Cardiac fibroblast (primary cell): ENCODE measurements at regions not wholly inside any gene's neighbourhood (a gene's known extent, or its start where the extent isn't known, plus 50 kb on each side); places are given as distances from the start of the nearest gene placed in this dataset.

Experiments used
- DNase-seq, 2 donors: peaks; one replicate each; pipeline versions ENCODE4 v3.0.0 to v3.0.0-alpha.2; 2010; ENCODE audit warnings: low read depth in 2 of 2
- H3K4me3 ChIP-seq, 2 donors: replicated peaks in 1 of 2; 1 replicate in 1 of 2; 2 replicates in 1 of 2; pipeline ENCODE4 v1.5.1; 2011; ENCODE audit warnings: low read depth in 2 of 2, low read length in 2 of 2, mild to moderate bottlenecking in 2 of 2, moderate library complexity in 1 of 2
- TF ChIP-seq, protein P1 (sequence below): IDR thresholded peaks from one replicate; pipeline ENCODE4 v1.5.1; 2011; ENCODE audit warnings: low read depth, mild to moderate bottlenecking, low read length, inconsistent platforms

DNA sequence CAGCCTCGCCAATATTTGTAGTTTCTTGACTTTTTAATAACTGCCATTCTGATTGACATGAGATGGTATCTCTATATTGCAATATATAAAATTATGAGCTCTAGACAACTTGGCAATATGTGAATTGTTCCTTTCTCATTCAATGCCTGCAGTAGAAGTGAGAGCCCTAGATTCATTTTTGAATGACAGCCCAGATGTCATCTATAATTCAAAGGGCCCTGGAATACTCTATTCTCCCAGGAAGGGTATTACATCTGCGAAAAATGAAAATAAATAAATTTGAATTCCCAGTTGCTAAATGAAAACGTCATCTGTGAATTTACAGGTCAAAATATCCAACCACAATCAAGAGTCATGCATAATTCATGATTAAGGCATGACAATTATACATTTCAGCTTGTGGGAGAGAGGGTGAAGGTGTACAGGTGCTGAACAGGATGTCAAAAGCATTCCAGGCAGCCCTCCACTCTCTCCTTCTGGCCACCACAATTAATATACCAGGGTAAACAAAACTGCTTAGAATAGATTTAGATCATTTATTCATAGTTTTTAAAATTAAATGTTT, 1147.3 kb downstream of the XPNPEP1 start:
- no peak overlapping the region for H3K4me3 ChIP-seq
- TF ChIP-seq, protein P1, sequence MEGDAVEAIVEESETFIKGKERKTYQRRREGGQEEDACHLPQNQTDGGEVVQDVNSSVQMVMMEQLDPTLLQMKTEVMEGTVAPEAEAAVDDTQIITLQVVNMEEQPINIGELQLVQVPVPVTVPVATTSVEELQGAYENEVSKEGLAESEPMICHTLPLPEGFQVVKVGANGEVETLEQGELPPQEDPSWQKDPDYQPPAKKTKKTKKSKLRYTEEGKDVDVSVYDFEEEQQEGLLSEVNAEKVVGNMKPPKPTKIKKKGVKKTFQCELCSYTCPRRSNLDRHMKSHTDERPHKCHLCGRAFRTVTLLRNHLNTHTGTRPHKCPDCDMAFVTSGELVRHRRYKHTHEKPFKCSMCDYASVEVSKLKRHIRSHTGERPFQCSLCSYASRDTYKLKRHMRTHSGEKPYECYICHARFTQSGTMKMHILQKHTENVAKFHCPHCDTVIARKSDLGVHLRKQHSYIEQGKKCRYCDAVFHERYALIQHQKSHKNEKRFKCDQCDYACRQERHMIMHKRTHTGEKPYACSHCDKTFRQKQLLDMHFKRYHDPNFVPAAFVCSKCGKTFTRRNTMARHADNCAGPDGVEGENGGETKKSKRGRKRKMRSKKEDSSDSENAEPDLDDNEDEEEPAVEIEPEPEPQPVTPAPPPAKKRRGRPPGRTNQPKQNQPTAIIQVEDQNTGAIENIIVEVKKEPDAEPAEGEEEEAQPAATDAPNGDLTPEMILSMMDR, result no peak
- peak in 1 of 2 donors; percentile 36 for DNase-seq

DNA sequence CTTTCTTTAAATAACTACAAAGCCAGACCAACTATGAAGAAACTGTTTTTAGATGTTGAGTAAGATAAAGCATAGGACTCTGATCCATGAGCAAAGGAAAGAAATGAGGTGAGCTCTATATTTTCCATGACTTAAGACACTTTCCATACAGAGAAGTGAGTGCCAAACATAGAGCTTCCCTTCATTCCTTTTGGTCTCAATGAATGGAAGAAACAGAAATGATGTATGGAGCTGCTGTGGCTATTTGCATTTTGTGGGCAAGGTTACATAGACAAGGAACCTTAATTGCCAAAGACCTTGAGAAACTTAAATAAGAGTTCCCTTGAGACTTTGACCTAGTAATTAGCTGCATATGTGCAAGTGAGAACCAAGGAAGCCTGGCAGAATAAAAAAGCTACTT, 1152.2 kb downstream of the XPNPEP1 start:
- no peak for DNase-seq
- H3K4me3 ChIP-seq, result no peak overlapping the region
- TF ChIP-seq, protein P1, result no peak

DNA sequence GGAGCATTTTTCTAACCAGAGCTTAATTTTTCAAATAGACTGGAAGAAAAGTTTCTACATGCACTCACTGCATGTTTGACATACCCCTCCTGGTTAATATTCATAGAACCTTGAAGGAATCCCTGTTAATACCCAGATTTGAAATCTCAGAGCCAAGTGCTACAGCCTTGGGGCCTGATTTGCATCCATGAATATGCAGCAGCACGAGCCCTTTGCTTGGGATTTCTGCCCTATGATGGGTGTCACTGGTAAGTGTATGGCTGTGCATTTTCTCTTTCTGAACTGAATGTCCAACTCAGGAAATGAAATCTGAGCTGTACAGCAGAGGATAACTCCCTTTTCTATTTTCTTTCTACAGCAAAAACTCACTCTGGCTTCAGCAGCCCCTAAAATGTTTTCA, 1157.5 kb downstream of the XPNPEP1 start:
- no peak overlapping the region for H3K4me3 ChIP-seq
- TF ChIP-seq, protein P1, result no peak
- DNase-seq, result no peak

DNA sequence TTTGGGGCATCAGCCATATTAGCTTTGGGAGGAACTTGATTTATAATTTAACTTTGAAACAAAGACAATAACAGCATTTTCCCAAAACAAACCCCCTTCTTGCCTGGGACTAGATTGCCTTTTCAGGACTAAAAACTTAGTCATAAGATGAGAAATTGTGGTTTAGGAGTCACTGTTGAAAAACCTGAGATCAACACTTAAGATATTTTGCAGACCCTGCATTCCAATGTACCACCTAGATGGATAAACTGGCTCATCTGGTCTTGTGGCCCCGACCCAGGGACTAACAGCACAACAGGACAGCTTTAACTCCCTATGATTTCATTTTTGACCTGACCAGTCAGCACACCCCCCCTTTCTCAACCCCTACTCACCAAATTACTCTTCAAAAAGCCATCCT, 1165.4 kb downstream of the XPNPEP1 start:
- TF ChIP-seq, protein P1, result no peak
- no peak for DNase-seq

DNA sequence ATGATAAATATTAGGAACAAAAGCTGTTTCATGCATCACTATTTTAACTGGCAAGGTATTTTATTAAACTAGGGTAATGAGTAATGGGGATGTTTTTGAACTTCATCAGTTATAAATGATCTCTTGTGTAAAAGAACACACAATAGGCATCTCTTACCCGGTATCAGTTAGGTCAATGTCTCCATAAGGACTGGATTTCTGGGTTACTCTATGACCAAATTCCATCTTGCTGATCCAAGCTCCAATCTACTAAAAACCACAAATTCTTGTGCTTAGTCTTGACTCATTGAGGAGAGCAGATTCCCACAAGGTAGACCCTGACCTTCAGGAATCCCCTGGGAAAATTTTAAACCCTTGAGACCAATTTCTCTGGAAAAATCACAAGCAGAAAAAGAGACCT, 1167.7 kb downstream of the XPNPEP1 start:
- TF ChIP-seq, protein P1, result no peak
- DNase-seq, result no peak

More for the DNA sequence above, 1165.4 kb downstream of the XPNPEP1 start:
- H3K4me3 ChIP-seq, result no peak overlapping the region

DNA sequence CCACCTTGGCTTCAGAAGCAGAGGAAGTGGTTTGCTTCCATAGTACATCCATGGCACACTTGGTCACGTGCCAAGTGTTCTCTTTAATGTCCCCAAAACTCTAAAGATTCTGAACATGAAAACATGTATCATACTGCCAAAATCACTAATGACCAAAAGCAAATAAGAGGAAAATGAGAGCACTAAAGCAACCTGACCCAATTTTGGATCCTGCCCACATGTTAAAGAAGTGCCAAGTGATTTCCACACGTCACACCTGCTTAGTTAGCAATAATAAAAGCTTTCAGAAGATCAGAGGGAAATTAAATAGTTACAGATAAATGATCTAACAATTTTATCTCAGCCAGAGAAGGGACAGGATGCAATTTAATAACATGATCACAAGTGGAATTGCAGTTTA, 1170.0 kb downstream of the XPNPEP1 start:
- H3K4me3 ChIP-seq, result no peak overlapping the region
- TF ChIP-seq, protein P1, result no peak
- DNase-seq, result no peak

More for the DNA sequence above, 1167.7 kb downstream of the XPNPEP1 start:
- no peak overlapping the region for H3K4me3 ChIP-seq

DNA sequence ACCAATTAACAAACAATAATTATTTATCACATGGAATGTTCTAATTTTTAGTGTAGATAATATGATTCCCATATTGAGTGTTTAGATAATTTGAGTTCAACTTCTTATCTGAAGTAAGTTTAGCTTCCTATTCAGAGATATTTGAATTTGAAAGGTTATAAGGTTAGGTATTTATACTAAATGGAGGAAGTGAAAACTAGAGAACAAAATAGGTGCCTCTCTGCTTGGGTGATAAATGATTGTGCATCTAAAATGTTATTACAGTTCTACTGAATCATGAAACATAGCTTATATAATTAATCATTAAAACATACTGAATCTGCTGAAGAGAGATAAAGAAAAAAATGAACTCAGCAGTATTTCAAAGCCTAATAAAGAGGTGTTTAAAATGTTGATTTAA, 1174.3 kb downstream of the XPNPEP1 start:
- DNase-seq, result no peak
- H3K4me3 ChIP-seq, result no peak overlapping the region
- TF ChIP-seq, protein P1, result no peak
